ENCODE measurements at regions not wholly inside any gene's neighbourhood (a gene's known extent, or its start where the extent isn't known, plus 50 kb on each side); places are given as distances from the start of the nearest gene placed in this dataset.

- H3K36me3 Mint-ChIP-seq (ENCODE audit: low read depth) = no peaks in the 10 kb centered on the region
- no peak overlapping the region for H3K27ac Mint-ChIP-seq
- TF ChIP-seq CTCF (IDR thresholded peaks at IDR 0.05) = no peak
- peaks cover 1% of the 10 kb centered on the region for H3K27me3 Mint-ChIP-seq
- ATAC-seq (no peak), DNase-seq (no peak)
- ChIA-PET CTCF (interaction anchor here (1.4 kb wide), 1 partner anchor 22 kb away, joined by 3 read pairs; no protein-coding TSS in a partner anchor), POLR2A (no interaction called here)
- no peaks in the 10 kb centered on the region for H3K9me3 Mint-ChIP-seq
- no peak overlapping the region for H3K4me3 Mint-ChIP-seq
- intact Hi-C loops (cut with micrococcal nuclease) = no loop called here
- no peaks in the 10 kb centered on the region for H3K4me1 Mint-ChIP-seq (ENCODE audit: low read depth)
Measured at GRCh38 chr2:8620611-8621382, 61.1 kb upstream of the ID2 start.

GRCh38 chr2:8622199-8622911 lies 59.5 kb upstream of the ID2 start:
- POLR2A ChIA-PET = interaction anchor here (0.6 kb wide), 1 partner anchor 83 kb away, joined by 3 read pairs; no protein-coding TSS in a partner anchor
- TF ChIP-seq CTCF (IDR thresholded peaks at IDR 0.05) = no peak
- ATAC-seq (no peak), DNase-seq (no peak)
- intact Hi-C loops (cut with micrococcal nuclease) = no loop called here
- Mint-ChIP-seq H3K36me3 (ENCODE audit: low read depth) (no peaks in the 10 kb centered on the region), H3K9me3 (no peaks in the 10 kb centered on the region), H3K27ac (no peak overlapping the region), H3K27me3 (peaks cover 1% of the 10 kb centered on the region), H3K4me3 (no peak overlapping the region), H3K4me1 (ENCODE audit: low read depth) (no peaks in the 10 kb centered on the region)
- CTCF ChIA-PET = interaction anchor here (1.4 kb wide), 1 partner anchor 21 kb away, joined by 3 read pairs; no protein-coding TSS in a partner anchor

- ATAC-seq = no peak
- Mint-ChIP-seq H3K9me3 (no peaks in the 10 kb centered on the region), H3K4me1 (ENCODE audit: low read depth) (no peaks in the 10 kb centered on the region), H3K4me3 (no peak overlapping the region), H3K27me3 (peaks cover 1% of the 10 kb centered on the region), H3K36me3 (ENCODE audit: low read depth) (no peaks in the 10 kb centered on the region), H3K27ac (no peak overlapping the region)
- intact Hi-C loops (cut with micrococcal nuclease) = no loop called here
- TF ChIP-seq CTCF (IDR thresholded peaks at IDR 0.05) = no peak
- CTCF ChIA-PET = no interaction called here
- DNase-seq = no peak
- POLR2A ChIA-PET = no interaction called here
Measured at GRCh38 chr2:8622924-8623465, 58.9 kb upstream of the ID2 start.

GRCh38 chr2:8623576-8623957 lies 58.3 kb upstream of the ID2 start:
- no peaks in the 10 kb centered on the region for H3K4me1 Mint-ChIP-seq (ENCODE audit: low read depth)
- no peak overlapping the region for H3K4me3 Mint-ChIP-seq
- TF ChIP-seq CTCF (IDR thresholded peaks at IDR 0.05) = no peak
- intact Hi-C loops (cut with micrococcal nuclease) = no loop called here
- no peak for DNase-seq
- H3K9me3 Mint-ChIP-seq = no peaks in the 10 kb centered on the region
- ATAC-seq = no peak
- H3K27me3 Mint-ChIP-seq = peaks cover 1% of the 10 kb centered on the region
- no peak overlapping the region for H3K27ac Mint-ChIP-seq
- CTCF ChIA-PET = no interaction called here
- POLR2A ChIA-PET = no interaction called here
- no peaks in the 10 kb centered on the region for H3K36me3 Mint-ChIP-seq (ENCODE audit: low read depth)
